Superior temporal gyrus (tissue), 1 donor: ENCODE measurements at regions not wholly inside any gene's neighbourhood (a gene's known extent, or its start where the extent isn't known, plus 50 kb on each side); places are given as distances from the start of the nearest gene placed in this dataset.
"Not testable (repeated sequence)": the region's sequence is repeated elsewhere in the genome, so short reads cannot be mapped to it uniquely, and the experiment has no call there.

ENCODE experiments used
- DNase-seq: peaks from one replicate; pipeline ENCODE4 v3.0.0-alpha.2; 2016; ENCODE audit errors: extremely low spot score

DNA sequence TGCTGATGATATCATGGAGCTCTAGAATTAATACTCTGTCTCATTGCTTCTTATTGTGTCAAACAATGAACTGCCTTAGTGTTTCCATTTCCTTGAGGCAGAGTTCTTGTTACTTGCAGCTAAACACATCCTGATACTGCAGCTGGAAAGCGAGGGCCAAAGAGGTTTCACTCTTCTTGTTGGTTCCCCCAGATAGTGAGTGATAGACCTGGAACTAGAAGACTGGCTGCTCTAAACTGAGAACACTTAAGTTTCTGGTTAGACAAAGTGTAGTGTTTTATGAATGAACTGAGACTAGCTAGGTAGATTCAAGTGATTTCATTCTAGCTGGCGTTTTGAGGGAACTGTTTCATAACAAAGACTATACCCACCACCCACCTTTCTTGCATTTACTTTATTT is 321.7 kb downstream of the TXNL1 start:
- DNase-seq: no peak

- no peak for DNase-seq
Observed at GRCh38 chr18:56315363-56315762, 323.0 kb downstream of the TXNL1 start.

GRCh38 chr18:56314396-56314795 is 324.0 kb downstream of the TXNL1 start:
- peak; percentile 42 for DNase-seq

DNA sequence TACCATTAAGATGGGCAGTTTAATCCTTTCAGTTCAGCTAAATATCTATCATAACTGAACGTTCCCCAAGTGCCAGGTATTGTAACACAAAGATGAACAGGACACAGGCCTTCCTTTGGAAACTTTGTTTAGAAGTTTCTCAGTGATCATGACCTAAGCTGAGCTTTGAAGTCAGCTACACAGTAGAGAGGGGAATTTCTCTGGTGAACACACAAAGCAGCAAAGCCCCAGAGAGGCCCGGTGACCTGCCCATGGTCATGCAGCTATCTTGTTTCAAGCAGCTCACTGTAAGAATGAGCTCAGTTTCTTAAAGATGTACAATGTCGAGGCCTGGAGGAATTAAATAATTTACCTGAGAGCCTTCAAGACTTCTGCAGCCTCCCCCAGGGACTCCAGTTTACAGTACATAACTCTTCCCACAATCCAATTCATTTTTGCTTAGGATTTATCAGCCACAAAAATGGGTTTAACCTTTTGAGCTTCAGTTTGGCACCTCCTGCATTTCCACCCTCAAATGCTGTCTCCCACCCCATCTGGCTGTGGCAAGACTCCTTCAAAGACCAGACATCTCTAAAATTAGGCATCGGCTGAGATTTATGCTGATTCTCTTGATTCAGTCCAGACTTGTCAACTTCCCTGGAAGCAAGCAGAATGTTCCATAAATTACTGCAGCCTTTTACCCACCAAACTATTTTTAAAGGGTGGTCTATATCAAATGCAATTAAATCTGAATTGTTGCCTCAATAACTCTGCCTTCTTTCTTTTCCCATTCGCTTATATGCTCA is 325.6 kb downstream of the TXNL1 start:
- no peak for DNase-seq

DNA sequence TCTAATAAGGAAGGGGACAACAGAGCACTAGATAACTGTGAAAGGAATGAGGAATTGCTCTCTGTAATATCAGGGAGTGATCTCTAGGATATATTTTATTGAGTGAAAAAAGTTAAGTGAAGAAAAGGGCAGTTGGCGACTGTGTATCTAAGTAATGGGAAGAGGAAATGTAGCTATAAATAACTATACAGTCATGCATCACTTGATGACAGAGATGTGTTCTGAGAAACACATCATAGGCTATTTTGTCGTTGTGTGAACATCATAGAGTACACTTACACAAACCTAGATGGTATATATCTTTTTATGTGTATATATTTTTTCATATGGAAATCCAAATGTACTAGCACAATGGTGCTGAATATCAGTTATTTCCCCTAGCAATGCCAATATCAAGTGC is 329.3 kb downstream of the TXNL1 start:
- DNase-seq: no peak

DNA sequence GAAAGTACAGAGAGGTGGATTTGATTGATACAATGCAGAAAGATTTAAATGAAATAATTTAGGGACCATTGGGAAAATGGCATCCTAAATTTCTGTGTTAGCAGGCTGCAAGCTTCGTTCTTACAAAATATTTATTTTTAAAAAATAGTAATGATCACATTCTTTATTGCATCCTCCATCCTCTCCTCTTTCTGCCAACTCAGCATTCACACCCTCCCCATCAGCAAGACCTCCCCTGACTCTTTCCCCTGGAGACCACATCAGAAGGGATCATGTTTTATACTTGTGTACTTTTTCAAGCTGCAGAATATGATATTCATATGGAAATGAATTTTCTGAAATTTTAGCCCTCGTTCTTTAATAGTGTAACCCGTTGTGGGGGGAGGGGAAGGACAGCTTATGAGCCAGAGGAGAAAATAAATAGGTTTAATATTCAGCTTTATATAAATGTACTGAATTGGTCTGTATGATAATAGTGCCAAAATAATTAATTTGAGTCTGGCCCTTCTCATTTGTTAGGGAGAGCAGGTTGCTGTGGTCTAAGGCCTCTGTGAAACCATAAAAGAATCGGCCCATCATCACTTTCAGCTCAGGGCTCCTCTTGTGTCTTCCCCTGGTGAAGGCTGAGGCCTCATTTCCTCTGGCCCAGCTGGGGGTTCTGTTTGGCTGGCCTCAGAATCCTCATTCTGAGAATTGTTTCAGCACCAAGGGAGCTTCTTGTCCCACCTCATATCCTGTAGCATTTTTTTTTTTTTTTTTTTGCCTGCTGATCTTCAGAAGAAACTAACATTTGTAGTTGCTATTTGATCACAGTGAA is 330.8 kb downstream of the TXNL1 start:
- no peak for DNase-seq

DNA sequence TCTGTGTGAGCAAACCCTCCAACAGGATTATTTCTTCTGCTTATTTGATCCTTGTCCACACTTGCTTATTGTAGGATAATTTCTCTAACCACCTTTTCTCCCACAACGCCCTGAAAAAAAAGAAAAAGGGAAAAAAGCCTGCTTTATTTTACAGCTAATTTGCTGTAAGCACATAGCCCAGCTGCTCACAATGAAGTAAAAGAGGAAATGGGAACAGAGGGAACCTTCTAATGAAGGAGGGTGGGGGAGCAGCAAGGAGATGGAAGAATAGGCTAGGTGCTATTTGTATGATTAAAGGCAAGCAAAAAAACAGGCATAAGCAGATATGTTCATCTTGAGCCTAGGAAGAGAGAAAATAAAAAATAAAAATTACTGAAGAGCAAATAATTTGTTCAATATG is 331.6 kb downstream of the TXNL1 start:
- no peak for DNase-seq

- no peak for DNase-seq
Observed at GRCh38 chr18:56305583-56305982, 332.8 kb downstream of the TXNL1 start.

GRCh38 chr18:56302156-56302555 is 336.2 kb downstream of the TXNL1 start:
- no peak for DNase-seq

GRCh38 chr18:56299740-56300139 is 338.7 kb downstream of the TXNL1 start:
- no peak for DNase-seq

- no peak for DNase-seq
Observed at GRCh38 chr18:56298935-56299334, 339.5 kb downstream of the TXNL1 start.

GRCh38 chr18:56296381-56296780 is 342.0 kb downstream of the TXNL1 start:
- DNase-seq: no peak

- DNase-seq: no peak
Observed at GRCh38 chr18:56294484-56295183, 343.8 kb downstream of the TXNL1 start.

DNA sequence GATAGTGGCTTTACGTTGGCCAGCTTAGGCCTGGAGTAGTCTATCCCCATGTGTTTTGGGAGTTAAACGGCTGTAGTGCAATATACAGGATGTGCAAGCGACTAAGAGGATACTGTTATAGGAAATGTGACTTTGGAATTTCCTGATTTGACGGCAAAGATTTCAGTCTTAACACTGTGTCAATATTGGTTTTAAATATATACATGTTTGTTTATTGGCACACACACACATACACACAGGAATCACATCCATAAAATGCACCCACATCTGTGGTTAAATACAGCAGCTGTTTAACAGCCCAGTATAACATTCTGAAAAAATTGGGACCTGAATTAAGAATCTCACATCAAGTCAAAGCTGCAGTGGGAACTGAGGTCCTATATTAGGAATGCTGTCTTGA is 347.1 kb downstream of the TXNL1 start:
- no peak for DNase-seq

- DNase-seq: no peak
Observed at GRCh38 chr18:56289381-56289780, 349.0 kb downstream of the TXNL1 start.

- DNase-seq: no peak
Observed at GRCh38 chr18:56286775-56287325, 351.5 kb downstream of the TXNL1 start.

- no peak for DNase-seq
Observed at GRCh38 chr18:56285387-56286065, 352.9 kb downstream of the TXNL1 start.

- no peak for DNase-seq
Observed at GRCh38 chr18:56284319-56284718, 354.1 kb downstream of the TXNL1 start.

DNA sequence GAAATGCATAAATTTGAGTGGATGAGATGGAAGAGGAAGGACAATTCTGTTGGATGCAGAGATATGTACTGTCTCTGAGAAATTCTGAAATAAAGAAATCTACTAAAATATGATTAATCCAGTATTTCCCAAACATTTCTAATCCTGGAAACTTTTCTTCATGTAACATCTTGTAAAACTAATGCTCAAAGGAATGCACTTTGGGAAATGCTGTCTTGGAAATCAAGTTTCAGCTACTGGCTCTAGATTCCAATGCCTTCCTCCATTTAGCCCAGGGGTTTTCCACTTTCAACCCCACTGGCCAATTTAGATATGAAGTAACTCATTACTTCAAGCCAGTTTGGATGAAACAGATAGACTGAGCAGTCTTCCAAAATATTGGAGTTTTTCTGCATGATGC is 355.1 kb downstream of the TXNL1 start:
- DNase-seq: no peak

GRCh38 chr18:56282234-56283104 is 355.9 kb downstream of the TXNL1 start:
- no peak for DNase-seq

GRCh38 chr18:56279816-56280215 is 358.6 kb downstream of the TXNL1 start:
- DNase-seq: not testable (repeated sequence)
